IMR-90 (cell line): ENCODE measurements at regions not wholly inside any gene's neighbourhood (a gene's known extent, or its start where the extent isn't known, plus 50 kb on each side); places are given as distances from the start of the nearest gene placed in this dataset.

Experiments
- CHD1 ChIP-seq: IDR thresholded peaks from 2 replicates; pipeline ENCODE4 v1.6.1; 2012; ENCODE audit warnings: low read depth, low read length, improper control_type of control experiment
- MAZ ChIP-seq: IDR thresholded peaks from 2 replicates; pipeline ENCODE4 v1.6.1; 2012; ENCODE audit warnings: low read depth, mild to moderate bottlenecking, low read length, improper control_type of control experiment, moderate library complexity, borderline replicate concordance
- POLR2A ChIP-seq: IDR thresholded peaks from 2 replicates; pipeline ENCODE4 v1.6.1; 2012; ENCODE audit warnings: mild to moderate bottlenecking, low read depth, low read length
- RAD21 ChIP-seq: IDR thresholded peaks from 2 replicates; pipeline ENCODE4 v1.6.1; 2012; ENCODE audit warnings: low read length, improper control_type of control experiment
- USF2 ChIP-seq: fragments of 150-350 bp; IDR thresholded peaks from 2 replicates; pipeline ENCODE4 v1.6.1; 2017; ENCODE audit warnings: mild to moderate bottlenecking, antibody characterized with exemption, low read length, low read depth
- TF ChIP-seq, protein P1 (sequence below): conservative IDR thresholded peaks from 2 replicates; pipeline ENCODE4 v1.5.1; 2012; ENCODE audit warnings: mild to moderate bottlenecking, low read depth, low read length, improper control_type of control experiment
- TF ChIP-seq, protein P2 (sequence below): fragments of 150-350 bp; IDR thresholded peaks from 2 replicates; pipeline ENCODE4 v1.6.1; 2016; ENCODE audit warnings: low read depth, mild to moderate bottlenecking, low read length, moderate library complexity, borderline replicate concordance

DNA sequence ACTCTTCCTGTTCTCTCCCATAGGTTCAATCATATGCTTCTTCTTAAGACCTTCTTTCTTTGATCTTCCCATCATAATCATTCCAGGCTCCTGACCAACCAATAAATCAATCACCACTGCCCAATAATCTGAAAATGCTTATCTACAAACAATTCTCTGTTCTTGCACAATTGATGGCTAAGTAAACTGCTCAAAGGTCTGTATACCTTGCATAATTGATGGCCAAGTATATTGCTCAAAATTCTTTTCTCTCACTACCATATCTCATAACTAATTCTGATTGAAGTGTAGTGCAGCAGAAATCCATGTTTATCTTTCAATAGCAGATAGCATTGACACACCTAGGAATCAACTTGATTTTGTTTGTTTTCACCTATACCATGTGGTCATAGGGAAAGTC, 83.4 kb upstream of the EPHA6 start:
- TF ChIP-seq MAZ: no peak
- no peak for TF ChIP-seq POLR2A
- no peak for TF ChIP-seq USF2
- TF ChIP-seq, protein P1, sequence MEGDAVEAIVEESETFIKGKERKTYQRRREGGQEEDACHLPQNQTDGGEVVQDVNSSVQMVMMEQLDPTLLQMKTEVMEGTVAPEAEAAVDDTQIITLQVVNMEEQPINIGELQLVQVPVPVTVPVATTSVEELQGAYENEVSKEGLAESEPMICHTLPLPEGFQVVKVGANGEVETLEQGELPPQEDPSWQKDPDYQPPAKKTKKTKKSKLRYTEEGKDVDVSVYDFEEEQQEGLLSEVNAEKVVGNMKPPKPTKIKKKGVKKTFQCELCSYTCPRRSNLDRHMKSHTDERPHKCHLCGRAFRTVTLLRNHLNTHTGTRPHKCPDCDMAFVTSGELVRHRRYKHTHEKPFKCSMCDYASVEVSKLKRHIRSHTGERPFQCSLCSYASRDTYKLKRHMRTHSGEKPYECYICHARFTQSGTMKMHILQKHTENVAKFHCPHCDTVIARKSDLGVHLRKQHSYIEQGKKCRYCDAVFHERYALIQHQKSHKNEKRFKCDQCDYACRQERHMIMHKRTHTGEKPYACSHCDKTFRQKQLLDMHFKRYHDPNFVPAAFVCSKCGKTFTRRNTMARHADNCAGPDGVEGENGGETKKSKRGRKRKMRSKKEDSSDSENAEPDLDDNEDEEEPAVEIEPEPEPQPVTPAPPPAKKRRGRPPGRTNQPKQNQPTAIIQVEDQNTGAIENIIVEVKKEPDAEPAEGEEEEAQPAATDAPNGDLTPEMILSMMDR: no peak
- no peak for TF ChIP-seq RAD21
- no peak for TF ChIP-seq CHD1
- TF ChIP-seq, protein P2, sequence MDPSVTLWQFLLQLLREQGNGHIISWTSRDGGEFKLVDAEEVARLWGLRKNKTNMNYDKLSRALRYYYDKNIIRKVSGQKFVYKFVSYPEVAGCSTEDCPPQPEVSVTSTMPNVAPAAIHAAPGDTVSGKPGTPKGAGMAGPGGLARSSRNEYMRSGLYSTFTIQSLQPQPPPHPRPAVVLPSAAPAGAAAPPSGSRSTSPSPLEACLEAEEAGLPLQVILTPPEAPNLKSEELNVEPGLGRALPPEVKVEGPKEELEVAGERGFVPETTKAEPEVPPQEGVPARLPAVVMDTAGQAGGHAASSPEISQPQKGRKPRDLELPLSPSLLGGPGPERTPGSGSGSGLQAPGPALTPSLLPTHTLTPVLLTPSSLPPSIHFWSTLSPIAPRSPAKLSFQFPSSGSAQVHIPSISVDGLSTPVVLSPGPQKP: no peak
